Neuronal stem cell (in vitro differentiated cells): ENCODE measurements at regions not wholly inside any gene's neighbourhood (a gene's known extent, or its start where the extent isn't known, plus 50 kb on each side); places are given as distances from the start of the nearest gene placed in this dataset.

Experiments
- DNase-seq: peaks from one replicate; pipeline ENCODE4 v3.0.0-alpha.2; 2013; ENCODE audit warnings: low spot score
- H2AFZ ChIP-seq: one replicate; pipeline ENCODE4 v1.6.1; 2013; ENCODE audit warnings: mild to moderate bottlenecking, low read length, inconsistent platforms
- H2AK5ac ChIP-seq: 2 replicates; pipeline ENCODE4 v1.6.1; 2013; ENCODE audit warnings: low read depth, mild to moderate bottlenecking, inconsistent platforms, low read length, moderate library complexity, mixed read lengths
- H2BK120ac ChIP-seq: 2 replicates; pipeline ENCODE4 v1.6.1; 2013; ENCODE audit warnings: low read depth, mild to moderate bottlenecking, inconsistent platforms, low read length, moderate library complexity, mixed read lengths
- H2BK12ac ChIP-seq: one replicate; pipeline ENCODE4 v1.6.1; 2013; ENCODE audit warnings: low read length, inconsistent platforms
- H2BK15ac ChIP-seq: 2 replicates; pipeline ENCODE4 v1.6.1; 2013; ENCODE audit warnings: mild to moderate bottlenecking, low read length, inconsistent platforms, mixed read lengths
- H2BK5ac ChIP-seq: one replicate; pipeline ENCODE4 v1.6.1; 2013; ENCODE audit warnings: inconsistent platforms, mild to moderate bottlenecking, low read length, moderate library complexity
- H3K14ac ChIP-seq: one replicate; pipeline ENCODE4 v1.6.1; 2013; ENCODE audit warnings: low read length, inconsistent platforms
- H3K18ac ChIP-seq: 2 replicates; pipeline ENCODE4 v1.6.1; 2013; ENCODE audit warnings: low read length, inconsistent platforms
- H3K23ac ChIP-seq: 2 replicates; pipeline ENCODE4 v1.6.1; 2013; ENCODE audit warnings: low read depth, mild to moderate bottlenecking, mixed read lengths, low read length, inconsistent platforms; ENCODE audit not compliant: poor library complexity
- H3K27ac ChIP-seq: replicated peaks from 3 replicates; pipeline ENCODE4 v1.5.1; 2013; ENCODE audit warnings: low read length, inconsistent platforms
- H3K27me3 ChIP-seq, 3 experiments: 2 replicates each; pipeline ENCODE4 v1.6.1; 2013; ENCODE audit warnings: low read length in 3 of 3, mild to moderate bottlenecking in 2 of 3, inconsistent platforms in 1 of 3, low read depth in 1 of 3, mixed read lengths in 1 of 3, moderate library complexity in 1 of 3; ENCODE audit not compliant: control insufficient read depth in 3 of 3, insufficient read depth in 3 of 3
- H3K36me3 ChIP-seq, 2 donors: replicated peaks in 1 of 2; 2 replicates each; pipeline ENCODE4 v1.6.1; 2013; ENCODE audit warnings: low read length in 2 of 2; ENCODE audit not compliant: control insufficient read depth in 2 of 2, insufficient read depth in 2 of 2
- H3K4ac ChIP-seq: 2 replicates; pipeline ENCODE4 v1.6.1; 2013; ENCODE audit warnings: inconsistent platforms, mild to moderate bottlenecking, low read length, moderate library complexity
- H3K4me1 ChIP-seq, 2 donors: 1 replicate in 1 of 2; 2 replicates in 1 of 2; pipeline ENCODE4 v1.6.1; 2013; ENCODE audit warnings: low read length in 2 of 2, low read depth in 1 of 2; ENCODE audit not compliant: control insufficient read depth in 2 of 2, insufficient read depth in 1 of 2
- H3K4me2 ChIP-seq: one replicate; pipeline ENCODE4 v1.6.1; 2013; ENCODE audit warnings: mild to moderate bottlenecking, low read length, inconsistent platforms; ENCODE audit not compliant: insufficient read depth, poor library complexity, severe bottlenecking
- H3K4me3 ChIP-seq, 2 donors: 2 replicates each; pipeline ENCODE4 v1.5.1; 2013; ENCODE audit warnings: low read length in 2 of 2, mild to moderate bottlenecking in 2 of 2, inconsistent platforms in 1 of 2, moderate library complexity in 1 of 2
- H3K79me1 ChIP-seq: one replicate; pipeline ENCODE4 v1.6.1; 2013; ENCODE audit warnings: low read depth, mild to moderate bottlenecking, inconsistent platforms, low read length, moderate library complexity
- H3K9ac ChIP-seq: one replicate; pipeline ENCODE4 v1.6.1; 2013; ENCODE audit warnings: mild to moderate bottlenecking, low read depth, low read length, inconsistent platforms; ENCODE audit not compliant: poor library complexity
- H3K9me3 ChIP-seq, 2 donors: replicated peaks in 1 of 2; 2 replicates each; pipeline versions ENCODE3 to v1.6.1; 2013; ENCODE audit warnings: low read length in 2 of 2, mild to moderate bottlenecking in 2 of 2, inconsistent platforms in 1 of 2, low read depth in 1 of 2, mixed read lengths in 1 of 2, moderate library complexity in 1 of 2; ENCODE audit not compliant: control insufficient read depth in 2 of 2, insufficient read depth in 1 of 2
- H4K8ac ChIP-seq: one replicate; pipeline ENCODE4 v1.6.1; 2013; ENCODE audit warnings: low read depth, mild to moderate bottlenecking, inconsistent platforms, low read length, moderate library complexity
- H4K91ac ChIP-seq: one replicate; pipeline ENCODE4 v1.6.1; 2013; ENCODE audit warnings: low read length, low read depth, mild to moderate bottlenecking, inconsistent platforms; ENCODE audit not compliant: poor library complexity
- WGBS, 2 donors: extraction: QIAGEN DNeasy Blood & Tissue Kit; methylation state at CpG; one replicate each; pipeline ENCODE4 v1.1.7; 2013; ENCODE audit warnings: missing lambda C conversion rate in 2 of 2, mixed read lengths in 1 of 2; ENCODE audit not compliant: insufficient read length in 2 of 2, insufficient replicate concordance in 1 of 2; ENCODE audit errors: extremely low coverage in 2 of 2; 5-methylcytosine and 5-hydroxymethylcytosine counted together

DNA sequence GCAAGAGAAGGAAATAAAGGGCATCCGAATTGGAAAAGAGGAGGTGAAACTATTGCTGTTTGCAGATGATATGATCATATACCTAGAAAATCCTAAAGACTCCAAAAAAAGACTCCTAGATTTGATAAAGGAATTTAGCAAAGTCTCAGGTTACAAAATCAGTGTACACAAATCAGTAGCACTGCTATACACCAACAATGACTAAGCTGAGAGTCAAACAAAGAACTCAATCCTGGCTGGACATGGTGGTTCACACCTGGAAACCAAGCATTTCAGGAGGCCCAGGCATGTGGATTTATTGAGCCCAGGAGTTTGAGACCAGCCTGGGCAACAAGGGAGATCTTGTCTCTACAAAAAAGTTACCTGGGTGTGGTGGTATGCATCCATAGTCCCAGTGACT is 188.7 kb upstream of the PLXNC1 start:
- WGBS, 2 donors = no CpG with 5 or more reads among the region's 1 CpG
- Histone ChIP-seq H3K23ac (no peak overlapping the region), H4K8ac (no peak overlapping the region), H3K79me1 (no peaks in the 10 kb centered on the region), H3K14ac (no peak overlapping the region), H2AFZ (no peak overlapping the region), H3K4ac (no peak overlapping the region), H3K18ac (no peak overlapping the region), H2BK12ac (no peak overlapping the region), H3K27me3 (no peaks in the 10 kb centered on the region), H3K9ac (no peak overlapping the region), H3K4me2 (no peak overlapping the region), H3K27ac (no peak overlapping the region), H2BK15ac (no peak overlapping the region), H4K91ac (no peak overlapping the region), H3K36me3 (no peaks in the 10 kb centered on the region), H3K4me3 (no peak overlapping the region), H2BK5ac (no peak overlapping the region), H3K4me1 (no peaks in the 10 kb centered on the region), H2BK120ac (no peak overlapping the region), H2AK5ac (no peak overlapping the region), H3K9me3 (no peaks in the 10 kb centered on the region)
- DNase-seq = no peak

DNA sequence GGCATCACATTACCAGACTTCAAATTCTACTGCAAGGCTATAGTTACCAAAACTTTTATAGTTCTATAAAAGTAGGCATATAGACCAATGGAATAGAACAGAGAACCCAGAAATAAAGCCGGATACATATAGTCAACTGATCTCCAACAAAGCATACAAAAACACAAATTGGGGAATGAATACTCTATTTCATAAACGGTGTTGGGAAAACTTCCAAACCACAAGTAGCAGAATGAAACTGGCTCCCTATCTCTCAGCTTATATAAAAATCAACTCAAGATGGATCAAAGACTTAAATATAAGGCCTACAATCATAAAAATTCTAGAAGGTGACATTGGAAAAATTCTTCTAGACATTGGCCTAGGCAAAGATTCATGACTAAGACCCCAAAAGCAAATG is 187.9 kb upstream of the PLXNC1 start:
- H3K4ac ChIP-seq = no peak overlapping the region
- no peaks in the 10 kb centered on the region for H3K9me3 ChIP-seq
- no CpG with 5 or more reads among the region's 2 CpGs for WGBS, 2 donors
- no peak overlapping the region for H3K4me2 ChIP-seq
- H3K23ac ChIP-seq = no peak overlapping the region
- no peaks in the 10 kb centered on the region for H3K4me1 ChIP-seq
- H2BK120ac ChIP-seq = no peak overlapping the region
- H3K9ac ChIP-seq = no peak overlapping the region
- H4K91ac ChIP-seq = no peak overlapping the region
- H3K79me1 ChIP-seq = no peaks in the 10 kb centered on the region
- H3K27me3 ChIP-seq = no peaks in the 10 kb centered on the region
- no peak overlapping the region for H3K14ac ChIP-seq
- no peak overlapping the region for H2BK5ac ChIP-seq
- H4K8ac ChIP-seq = no peak overlapping the region
- H2AK5ac ChIP-seq = no peak overlapping the region
- no peak overlapping the region for H3K27ac ChIP-seq
- H3K4me3 ChIP-seq = no peak overlapping the region
- H2BK12ac ChIP-seq = no peak overlapping the region
- no peak overlapping the region for H2BK15ac ChIP-seq
- no peak overlapping the region for H2AFZ ChIP-seq
- no peak for DNase-seq
- no peak overlapping the region for H3K18ac ChIP-seq
- H3K36me3 ChIP-seq = no peaks in the 10 kb centered on the region

DNA sequence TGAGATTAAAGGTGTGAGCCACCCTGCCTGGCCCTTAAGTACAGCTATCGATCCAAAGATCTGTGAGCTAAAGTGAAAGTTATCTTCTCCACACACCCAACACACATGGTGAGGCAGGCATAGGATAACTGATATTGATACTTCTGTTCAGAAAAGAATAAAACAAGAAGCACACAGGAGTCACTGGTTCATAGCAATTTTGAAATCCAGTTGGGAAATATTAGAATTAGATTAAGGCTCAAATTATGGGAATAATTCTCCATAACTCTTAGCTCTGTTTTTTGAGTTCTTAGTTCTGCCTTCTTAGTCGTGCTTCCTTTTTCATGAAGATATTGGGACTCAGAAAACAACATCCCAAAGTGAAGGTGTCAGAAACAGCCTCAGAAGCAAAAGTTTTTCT is 186.0 kb upstream of the PLXNC1 start:
- Histone ChIP-seq H3K23ac (no peak overlapping the region), H3K14ac (no peak overlapping the region), H3K36me3 (no peaks in the 10 kb centered on the region)

DNA sequence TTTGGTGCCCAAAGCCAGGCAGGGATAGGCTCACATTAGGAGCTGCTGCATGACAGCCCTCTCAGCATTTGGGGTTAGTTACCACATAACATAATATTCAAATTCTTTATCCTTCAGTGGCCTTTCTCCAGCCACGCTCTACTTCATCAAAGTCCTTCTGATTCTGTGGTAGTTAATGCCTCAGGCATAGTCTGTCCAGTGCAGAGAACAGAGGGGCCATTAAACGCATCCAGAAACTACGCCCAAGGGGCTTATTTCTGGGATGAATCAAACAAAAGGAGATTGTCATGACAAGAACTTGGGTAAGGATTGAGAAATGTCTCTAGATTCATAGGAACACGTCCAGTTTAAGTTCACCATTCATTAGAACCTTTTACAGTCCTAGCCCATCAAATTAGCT is 183.4 kb upstream of the PLXNC1 start:
- H3K4me2 ChIP-seq = no peak overlapping the region
- no peak overlapping the region for H4K8ac ChIP-seq
- no peak overlapping the region for H3K4me3 ChIP-seq

More for the DNA sequence above, 186.0 kb upstream of the PLXNC1 start:
- no peaks in the 10 kb centered on the region for H3K27me3 ChIP-seq
- H2BK15ac ChIP-seq = no peak overlapping the region
- no peak overlapping the region for H2BK120ac ChIP-seq
- no peak overlapping the region for H3K4me3 ChIP-seq
- H4K8ac ChIP-seq = no peak overlapping the region
- no peak overlapping the region for H2AK5ac ChIP-seq
- WGBS, 2 donors = no CpG with 5 or more reads among the region's 2 CpGs
- H3K18ac ChIP-seq = no peak overlapping the region
- no peak overlapping the region for H3K4me2 ChIP-seq
- H2BK12ac ChIP-seq = no peak overlapping the region
- no peak for DNase-seq
- no peak overlapping the region for H3K4ac ChIP-seq
- no peaks in the 10 kb centered on the region for H3K4me1 ChIP-seq
- H3K9ac ChIP-seq = no peak overlapping the region
- no peak overlapping the region for H3K27ac ChIP-seq
- H2AFZ ChIP-seq = no peak overlapping the region
- no peaks in the 10 kb centered on the region for H3K79me1 ChIP-seq
- H2BK5ac ChIP-seq = no peak overlapping the region
- H4K91ac ChIP-seq = no peak overlapping the region
- no peaks in the 10 kb centered on the region for H3K9me3 ChIP-seq

More for the DNA sequence above, 183.4 kb upstream of the PLXNC1 start:
- no peak overlapping the region for H2AK5ac ChIP-seq
- DNase-seq = no peak
- no peak overlapping the region for H2BK12ac ChIP-seq
- H3K27ac ChIP-seq = no peak overlapping the region
- H2BK15ac ChIP-seq = no peak overlapping the region
- H4K91ac ChIP-seq = no peak overlapping the region
- no peak overlapping the region for H3K23ac ChIP-seq
- no peaks in the 10 kb centered on the region for H3K27me3 ChIP-seq
- H2BK5ac ChIP-seq = no peak overlapping the region
- no peaks in the 10 kb centered on the region for H3K79me1 ChIP-seq
- no peaks in the 10 kb centered on the region for H3K36me3 ChIP-seq
- no peak overlapping the region for H2AFZ ChIP-seq
- no CpG with 5 or more reads among the region's 4 CpGs for WGBS, 2 donors
- H3K4ac ChIP-seq = no peak overlapping the region
- H3K14ac ChIP-seq = no peak overlapping the region
- no peaks in the 10 kb centered on the region for H3K9me3 ChIP-seq
- no peak overlapping the region for H3K9ac ChIP-seq
- no peak overlapping the region for H3K18ac ChIP-seq
- H3K4me1 ChIP-seq = no peaks in the 10 kb centered on the region
- no peak overlapping the region for H2BK120ac ChIP-seq
